ENCODE measurements at regions not wholly inside any gene's neighbourhood (a gene's known extent, or its start where the extent isn't known, plus 50 kb on each side); places are given as distances from the start of the nearest gene placed in this dataset.

DNA sequence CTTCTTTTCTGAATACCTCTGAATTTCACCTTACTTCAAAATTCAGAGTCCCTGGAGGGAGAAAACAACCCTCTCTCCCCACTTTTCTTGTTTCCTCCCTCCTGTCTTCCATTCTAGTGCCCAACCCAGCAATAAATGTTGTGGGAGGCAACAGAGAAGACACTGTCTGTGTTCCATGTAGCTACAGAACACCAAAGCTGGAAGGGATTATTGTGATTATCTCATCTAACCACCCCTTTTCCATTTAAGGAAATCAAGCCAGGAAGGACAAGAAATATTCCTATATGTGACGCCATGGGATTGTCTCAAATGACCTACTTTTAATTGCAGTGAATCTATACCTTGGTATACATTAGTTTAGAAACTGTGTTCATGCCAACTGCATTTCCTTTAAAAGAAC, 476.6 kb upstream of the TNC start:
- TF ChIP-seq, protein P1, sequence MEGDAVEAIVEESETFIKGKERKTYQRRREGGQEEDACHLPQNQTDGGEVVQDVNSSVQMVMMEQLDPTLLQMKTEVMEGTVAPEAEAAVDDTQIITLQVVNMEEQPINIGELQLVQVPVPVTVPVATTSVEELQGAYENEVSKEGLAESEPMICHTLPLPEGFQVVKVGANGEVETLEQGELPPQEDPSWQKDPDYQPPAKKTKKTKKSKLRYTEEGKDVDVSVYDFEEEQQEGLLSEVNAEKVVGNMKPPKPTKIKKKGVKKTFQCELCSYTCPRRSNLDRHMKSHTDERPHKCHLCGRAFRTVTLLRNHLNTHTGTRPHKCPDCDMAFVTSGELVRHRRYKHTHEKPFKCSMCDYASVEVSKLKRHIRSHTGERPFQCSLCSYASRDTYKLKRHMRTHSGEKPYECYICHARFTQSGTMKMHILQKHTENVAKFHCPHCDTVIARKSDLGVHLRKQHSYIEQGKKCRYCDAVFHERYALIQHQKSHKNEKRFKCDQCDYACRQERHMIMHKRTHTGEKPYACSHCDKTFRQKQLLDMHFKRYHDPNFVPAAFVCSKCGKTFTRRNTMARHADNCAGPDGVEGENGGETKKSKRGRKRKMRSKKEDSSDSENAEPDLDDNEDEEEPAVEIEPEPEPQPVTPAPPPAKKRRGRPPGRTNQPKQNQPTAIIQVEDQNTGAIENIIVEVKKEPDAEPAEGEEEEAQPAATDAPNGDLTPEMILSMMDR (IDR thresholded peaks at IDR 0.05; ENCODE audit: low read length), result no peak
- no peak for TF ChIP-seq EZH2 (optimal IDR thresholded peaks at IDR 0.05; ENCODE audit: low read depth, low read length)
- no peak for TF ChIP-seq EZH2phosphoT487 (IDR thresholded peaks at IDR 0.05; ENCODE audit: low read length)
- DNase-seq, result no peak
- Histone ChIP-seq H3K4me1 (ENCODE audit: low read length) (no peaks in the 10 kb centered on the region), H3K9me3 (replicated peaks; ENCODE audit: insufficient read depth, low read length) (no peaks in the 10 kb centered on the region), H3K27ac (ENCODE audit: low read length) (no peak overlapping the region), H2AFZ (ENCODE audit: low read length) (no peak overlapping the region), H3K36me3 (replicated peaks; ENCODE audit: insufficient read depth, low read length) (no peaks in the 10 kb centered on the region), H3K9ac (ENCODE audit: low read length) (no peak overlapping the region), H3F3A (ENCODE audit: insufficient read depth, low read length) (no peaks in the 10 kb centered on the region), H3K4me3 (ENCODE audit: low read length) (no peak overlapping the region), H3K79me2 (ENCODE audit: low read length) (no peaks in the 10 kb centered on the region), H3K27me3 (replicated peaks; ENCODE audit: insufficient read depth, low read length) (no peaks in the 10 kb centered on the region), H3K4me2 (ENCODE audit: low read depth, low read length) (no peak overlapping the region), H3K9me2 (replicated peaks; ENCODE audit: insufficient read depth, low read length) (no peaks in the 10 kb centered on the region), H4K20me1 (ENCODE audit: insufficient read depth, low read length) (no peaks in the 10 kb centered on the region)

DNA sequence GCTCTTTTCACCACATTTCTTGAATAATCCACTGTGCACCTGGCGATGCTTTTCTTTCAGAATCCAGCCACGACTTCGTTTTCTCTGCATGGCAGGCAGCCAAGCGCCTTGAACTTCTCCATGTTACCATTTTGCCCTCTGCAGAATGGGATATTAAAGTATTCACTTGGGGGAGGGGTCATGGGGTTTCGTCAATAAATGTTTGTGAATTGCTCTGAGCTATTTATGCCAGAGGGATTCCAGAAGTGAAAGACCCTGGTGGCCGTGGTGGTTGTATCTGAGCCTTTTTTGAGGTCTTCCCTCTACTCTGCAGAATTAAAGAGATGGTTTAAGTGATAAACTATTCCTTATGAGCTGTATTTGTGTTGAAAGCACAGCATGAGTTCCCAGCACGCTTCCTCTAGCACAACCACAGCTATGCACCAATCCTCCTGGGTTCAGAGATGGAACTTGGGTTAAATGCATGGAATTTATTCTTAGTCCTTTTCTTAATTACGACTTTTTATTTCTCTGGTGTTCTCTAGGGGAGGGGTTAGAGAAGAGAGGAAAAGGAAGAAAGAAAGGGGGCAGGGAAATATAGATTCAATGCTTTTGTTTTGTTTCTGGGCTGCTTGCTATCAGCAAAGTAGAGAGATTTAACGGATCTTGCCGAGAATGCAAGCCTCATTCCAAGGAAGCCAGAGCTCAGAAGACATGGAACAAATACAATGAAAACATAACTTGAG, 478.2 kb upstream of the TNC start:
- H3K27ac ChIP-seq (ENCODE audit: low read length), result no peak overlapping the region
- no peak overlapping the region for H3K4me3 ChIP-seq (ENCODE audit: low read length)
- no peaks in the 10 kb centered on the region for H3K9me2 ChIP-seq (replicated peaks; ENCODE audit: insufficient read depth, low read length)
- no peak overlapping the region for H3K4me2 ChIP-seq (ENCODE audit: low read depth, low read length)
- no peaks in the 10 kb centered on the region for H3K9me3 ChIP-seq (replicated peaks; ENCODE audit: insufficient read depth, low read length)
- no peak for DNase-seq
- no peaks in the 10 kb centered on the region for H3K4me1 ChIP-seq (ENCODE audit: low read length)
- TF ChIP-seq EZH2 (optimal IDR thresholded peaks at IDR 0.05; ENCODE audit: low read depth, low read length) (no peak), EZH2phosphoT487 (IDR thresholded peaks at IDR 0.05; ENCODE audit: low read length) (no peak)
- TF ChIP-seq, protein P1 (IDR thresholded peaks at IDR 0.05; ENCODE audit: low read length), result no peak
- H3K27me3 ChIP-seq (replicated peaks; ENCODE audit: insufficient read depth, low read length), result no peaks in the 10 kb centered on the region
- no peak overlapping the region for H2AFZ ChIP-seq (ENCODE audit: low read length)
- H3K79me2 ChIP-seq (ENCODE audit: low read length), result no peaks in the 10 kb centered on the region
- H3K36me3 ChIP-seq (replicated peaks; ENCODE audit: insufficient read depth, low read length), result no peaks in the 10 kb centered on the region
- H4K20me1 ChIP-seq (ENCODE audit: insufficient read depth, low read length), result no peaks in the 10 kb centered on the region
- H3K9ac ChIP-seq (ENCODE audit: low read length), result no peak overlapping the region
- H3F3A ChIP-seq (ENCODE audit: insufficient read depth, low read length), result no peaks in the 10 kb centered on the region

DNA sequence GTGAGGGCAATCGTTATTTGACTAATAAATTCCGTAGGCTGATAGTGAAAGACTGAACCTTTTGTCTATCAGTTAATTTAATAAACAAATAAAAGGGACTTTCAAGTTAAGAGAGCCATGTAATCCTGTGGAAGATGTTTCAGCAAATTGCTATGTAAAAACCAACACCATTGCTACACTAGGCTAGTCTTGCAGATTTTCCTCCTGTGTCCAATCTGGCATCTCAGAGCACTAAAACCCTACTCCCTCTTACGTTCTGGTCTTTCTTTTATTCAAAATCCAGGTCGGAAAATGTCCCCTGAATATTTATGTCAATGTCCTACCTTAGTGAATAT, 478.8 kb upstream of the TNC start:
- H3K4me3 ChIP-seq (ENCODE audit: low read length), result no peak overlapping the region
- H3K4me1 ChIP-seq (ENCODE audit: low read length), result no peaks in the 10 kb centered on the region
- no peak overlapping the region for H3K4me2 ChIP-seq (ENCODE audit: low read depth, low read length)

More for the DNA sequence above, 478.8 kb upstream of the TNC start:
- no peak for TF ChIP-seq EZH2 (optimal IDR thresholded peaks at IDR 0.05; ENCODE audit: low read depth, low read length)
- TF ChIP-seq, protein P1 (IDR thresholded peaks at IDR 0.05; ENCODE audit: low read length), result no peak
- no peak for TF ChIP-seq EZH2phosphoT487 (IDR thresholded peaks at IDR 0.05; ENCODE audit: low read length)
- H3K79me2 ChIP-seq (ENCODE audit: low read length), result no peaks in the 10 kb centered on the region
- no peak overlapping the region for H2AFZ ChIP-seq (ENCODE audit: low read length)
- H3K27me3 ChIP-seq (replicated peaks; ENCODE audit: insufficient read depth, low read length), result no peaks in the 10 kb centered on the region
- DNase-seq, result no peak
- H3F3A ChIP-seq (ENCODE audit: insufficient read depth, low read length), result no peaks in the 10 kb centered on the region
- no peak overlapping the region for H3K27ac ChIP-seq (ENCODE audit: low read length)
- H3K36me3 ChIP-seq (replicated peaks; ENCODE audit: insufficient read depth, low read length), result no peaks in the 10 kb centered on the region
- no peak overlapping the region for H3K9ac ChIP-seq (ENCODE audit: low read length)
- no peaks in the 10 kb centered on the region for H3K9me3 ChIP-seq (replicated peaks; ENCODE audit: insufficient read depth, low read length)
- no peaks in the 10 kb centered on the region for H3K9me2 ChIP-seq (replicated peaks; ENCODE audit: insufficient read depth, low read length)
- H4K20me1 ChIP-seq (ENCODE audit: insufficient read depth, low read length), result no peaks in the 10 kb centered on the region
